Left ventricle myocardium inferior (tissue), 1 donor: ENCODE measurements at regions not wholly inside any gene's neighbourhood (a gene's known extent, or its start where the extent isn't known, plus 50 kb on each side); places are given as distances from the start of the nearest gene placed in this dataset.

Experiments
- DNase-seq: peaks from one replicate; pipeline ENCODE4 v3.0.0-alpha.2; 2020
- H3K27ac ChIP-seq: fragments of 200-600 bp; replicated peaks from 2 replicates; pipeline ENCODE4 v1.8.0; 2021
- H3K27me3 ChIP-seq: fragments of 200-600 bp; 2 replicates; pipeline ENCODE4 v1.8.0; 2021; ENCODE audit warnings: low read depth
- H3K36me3 ChIP-seq: fragments of 200-600 bp; 2 replicates; pipeline ENCODE4 v1.8.0; 2021
- H3K4me1 ChIP-seq: fragments of 200-600 bp; 2 replicates; pipeline ENCODE4 v1.8.0; 2021
- H3K4me3 ChIP-seq: fragments of 200-600 bp; 2 replicates; pipeline ENCODE4 v1.8.0; 2021; ENCODE audit warnings: mild to moderate bottlenecking, moderate library complexity
- H3K9me3 ChIP-seq: fragments of 200-600 bp; replicated peaks from 2 replicates; pipeline ENCODE4 v1.8.0; 2021
- CTCF ChIP-seq: fragments of 200-600 bp; IDR thresholded peaks from 2 replicates; pipeline ENCODE4 v1.8.0; 2021; ENCODE audit warnings: antibody characterized with exemption, mild to moderate bottlenecking, borderline replicate concordance
- intact Hi-C: fragments of 100-400 bp; cut with micrococcal nuclease; formaldehyde crosslinking; loops from one replicate; pipeline ENCODE4 v1.11.0; 2022
- donor health status: DM: no; HTN: yes; CAD: no; lungs with severe emphysema.

GRCh38 chr7:156079156-156079555 lies 266.9 kb upstream of the SHH start:
- no peaks in the 10 kb centered on the region for H3K36me3 ChIP-seq
- intact Hi-C loops = no loop called here
- no peaks in the 10 kb centered on the region for H3K4me1 ChIP-seq
- no peaks in the 10 kb centered on the region for H3K9me3 ChIP-seq
- H3K4me3 ChIP-seq = no peak overlapping the region
- H3K27ac ChIP-seq = no peak overlapping the region
- no peak for DNase-seq
- H3K27me3 ChIP-seq = peaks cover 64% of the 10 kb centered on the region
- TF ChIP-seq CTCF = no peak

- no peak for DNase-seq
- no peak overlapping the region for H3K27ac ChIP-seq
- no peaks in the 10 kb centered on the region for H3K9me3 ChIP-seq
- H3K4me3 ChIP-seq = no peak overlapping the region
- intact Hi-C loops = no loop called here
- H3K4me1 ChIP-seq = no peaks in the 10 kb centered on the region
- peaks cover 59% of the 10 kb centered on the region for H3K27me3 ChIP-seq
- no peaks in the 10 kb centered on the region for H3K36me3 ChIP-seq
- no peak for TF ChIP-seq CTCF
Observed at GRCh38 chr7:156074982-156075615, 262.8 kb upstream of the SHH start.

- H3K4me1 ChIP-seq = no peaks in the 10 kb centered on the region
- H3K27me3 ChIP-seq = peaks cover 64% of the 10 kb centered on the region
- intact Hi-C loops = no loop called here
- H3K27ac ChIP-seq = no peak overlapping the region
- H3K36me3 ChIP-seq = no peaks in the 10 kb centered on the region
- no peak for DNase-seq
- H3K4me3 ChIP-seq = no peak overlapping the region
- no peaks in the 10 kb centered on the region for H3K9me3 ChIP-seq
- no peak for TF ChIP-seq CTCF
Observed at GRCh38 chr7:156074084-156074483, 261.8 kb upstream of the SHH start.

GRCh38 chr7:156073366-156074052 lies 261.2 kb upstream of the SHH start:
- TF ChIP-seq CTCF = no peak
- Histone ChIP-seq H3K27ac (no peak overlapping the region), H3K9me3 (no peaks in the 10 kb centered on the region), H3K36me3 (no peaks in the 10 kb centered on the region), H3K4me1 (no peaks in the 10 kb centered on the region), H3K27me3 (peaks cover 63% of the 10 kb centered on the region), H3K4me3 (no peak overlapping the region)
- intact Hi-C loops = no loop called here
- DNase-seq = no peak

- TF ChIP-seq CTCF = no peak
- Histone ChIP-seq H3K4me1 (no peaks in the 10 kb centered on the region), H3K27me3 (peaks cover 75% of the 10 kb centered on the region), H3K9me3 (no peaks in the 10 kb centered on the region), H3K36me3 (no peaks in the 10 kb centered on the region), H3K27ac (no peak overlapping the region), H3K4me3 (no peak overlapping the region)
- DNase-seq = no peak
- intact Hi-C loops = no loop called here
Observed at GRCh38 chr7:156071612-156072011, 259.3 kb upstream of the SHH start.
